ENCODE measurements at regions not wholly inside any gene's neighbourhood (a gene's known extent, or its start where the extent isn't known, plus 50 kb on each side); places are given as distances from the start of the nearest gene placed in this dataset.

DNA sequence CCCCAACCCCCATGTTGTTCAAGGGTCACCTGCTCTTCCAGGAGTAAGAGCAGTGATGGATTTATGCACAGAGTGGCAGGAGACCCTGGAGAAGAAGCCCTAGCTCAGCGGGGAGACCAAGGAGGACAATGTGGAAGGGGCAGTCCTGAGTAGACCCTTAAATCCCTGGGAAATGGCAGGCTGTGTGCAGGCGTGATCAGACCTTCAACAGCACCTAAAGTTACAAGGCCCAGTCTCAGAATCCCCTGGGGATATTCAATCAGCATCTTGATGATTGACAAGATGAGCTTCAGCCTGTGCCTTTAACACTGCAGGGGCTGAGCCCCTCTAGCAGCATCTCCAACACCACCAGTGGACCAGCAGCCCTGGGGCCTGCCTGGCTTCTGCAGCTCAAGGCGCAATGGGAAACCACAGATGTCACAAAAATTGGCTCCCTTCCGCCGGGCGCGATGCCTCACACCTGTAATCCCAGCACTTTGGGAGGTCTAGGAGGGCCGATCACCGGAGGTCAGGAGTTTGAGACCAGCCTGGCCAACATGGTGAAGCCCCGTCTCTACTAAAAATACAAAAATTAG is 60.4 kb downstream of the IRF2BP2 start:
- Histone ChIP-seq H3K36me3 (no peaks in the 10 kb centered on the region), H3K27me3 (no peaks in the 10 kb centered on the region), H3K9me3 (no peaks in the 10 kb centered on the region), H3K27ac (no peak overlapping the region), H3K4me1 (peaks cover 0 to 36% (median 30%) of the 10 kb centered on the region in 4 donors), H3K4me3 (no peak overlapping the region)
- no peak for TF ChIP-seq POLR2AphosphoS5 (IDR thresholded peaks at IDR 0.05)
- no peak for TF ChIP-seq POLR2A (IDR thresholded peaks at IDR 0.05)
- TF ChIP-seq, protein P1, sequence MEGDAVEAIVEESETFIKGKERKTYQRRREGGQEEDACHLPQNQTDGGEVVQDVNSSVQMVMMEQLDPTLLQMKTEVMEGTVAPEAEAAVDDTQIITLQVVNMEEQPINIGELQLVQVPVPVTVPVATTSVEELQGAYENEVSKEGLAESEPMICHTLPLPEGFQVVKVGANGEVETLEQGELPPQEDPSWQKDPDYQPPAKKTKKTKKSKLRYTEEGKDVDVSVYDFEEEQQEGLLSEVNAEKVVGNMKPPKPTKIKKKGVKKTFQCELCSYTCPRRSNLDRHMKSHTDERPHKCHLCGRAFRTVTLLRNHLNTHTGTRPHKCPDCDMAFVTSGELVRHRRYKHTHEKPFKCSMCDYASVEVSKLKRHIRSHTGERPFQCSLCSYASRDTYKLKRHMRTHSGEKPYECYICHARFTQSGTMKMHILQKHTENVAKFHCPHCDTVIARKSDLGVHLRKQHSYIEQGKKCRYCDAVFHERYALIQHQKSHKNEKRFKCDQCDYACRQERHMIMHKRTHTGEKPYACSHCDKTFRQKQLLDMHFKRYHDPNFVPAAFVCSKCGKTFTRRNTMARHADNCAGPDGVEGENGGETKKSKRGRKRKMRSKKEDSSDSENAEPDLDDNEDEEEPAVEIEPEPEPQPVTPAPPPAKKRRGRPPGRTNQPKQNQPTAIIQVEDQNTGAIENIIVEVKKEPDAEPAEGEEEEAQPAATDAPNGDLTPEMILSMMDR (IDR thresholded peaks at IDR 0.05): no peak
- TF ChIP-seq EP300 (IDR thresholded peaks at IDR 0.05): no peak
- intact Hi-C loops (cut with DNase I): no loop called here
- WGBS, 2 donors: 96% methylated on average over 10 of the region's 10 CpGs
- peak; percentile 18 for DNase-seq

DNA sequence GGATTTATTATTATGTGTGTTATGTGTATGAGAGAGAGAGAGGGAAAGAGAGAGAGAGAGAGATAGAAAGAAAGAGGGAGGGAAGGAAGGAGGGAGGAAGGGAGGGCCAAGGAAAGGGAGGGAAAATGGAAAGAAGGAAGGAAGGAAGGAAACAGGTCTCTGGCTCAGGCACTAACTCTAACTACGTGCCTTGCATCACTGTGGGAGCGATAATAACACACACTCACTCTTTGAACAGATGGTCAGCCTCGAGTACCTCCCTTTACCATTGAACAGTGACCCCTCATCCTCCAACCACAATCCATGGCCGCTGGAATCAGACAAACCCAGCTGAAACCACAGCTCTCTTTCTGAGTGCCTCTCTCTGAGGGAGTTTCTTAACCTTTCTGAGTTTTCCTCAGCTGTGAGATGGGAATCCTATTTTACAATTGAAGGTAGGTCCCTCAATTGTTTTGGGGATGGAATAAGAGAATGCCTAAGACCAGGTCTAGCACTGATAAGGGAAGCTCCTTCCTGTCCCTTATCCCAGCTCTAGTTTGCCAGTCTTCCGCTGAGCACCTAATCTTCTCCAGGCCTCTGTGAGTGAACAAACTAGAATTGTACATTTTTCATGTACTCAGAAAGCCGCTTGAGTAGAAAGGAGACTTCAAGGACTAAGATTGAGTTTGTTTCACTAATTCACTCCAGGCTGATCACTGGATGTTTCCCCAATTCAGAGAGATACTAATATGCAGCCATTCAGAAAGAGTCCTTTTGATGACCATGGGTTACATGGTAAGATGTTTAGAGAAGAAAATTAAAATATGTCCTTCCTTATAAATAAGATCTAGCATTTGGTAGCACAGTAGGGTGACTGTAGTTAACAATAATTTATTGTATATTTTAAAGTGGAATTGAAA is 62.8 kb downstream of the IRF2BP2 start:
- intact Hi-C loops (cut with DNase I): loop anchor here (1.0 kb wide), 1 partner anchor 33 kb away; no protein-coding TSS in a partner anchor

DNA sequence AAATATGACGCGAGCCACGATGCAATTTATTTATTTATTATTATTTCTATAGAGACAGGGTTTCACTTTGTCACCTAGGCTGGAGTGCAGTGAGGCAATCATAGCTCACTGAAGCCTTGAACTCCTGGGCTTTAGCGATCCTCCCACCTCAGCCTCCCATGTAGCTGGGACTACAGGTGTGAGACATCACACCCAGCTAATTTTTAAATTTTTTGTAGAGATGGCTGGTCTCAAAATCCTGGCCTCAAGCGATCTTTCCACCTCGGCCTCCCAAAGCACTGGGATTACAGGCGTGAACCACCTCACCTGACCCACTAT is 63.6 kb downstream of the IRF2BP2 start:
- intact Hi-C loops (cut with DNase I): loop anchor here (1.0 kb wide), 1 partner anchor 34 kb away; no protein-coding TSS in a partner anchor
- peaks cover 0 to 51% (median 49%) of the 10 kb centered on the region in 4 donors for H3K4me1 ChIP-seq
- H3K36me3 ChIP-seq: no peaks in the 10 kb centered on the region
- DNase-seq: no peak
- no peaks in the 10 kb centered on the region for H3K9me3 ChIP-seq
- WGBS, 2 donors: 92 to 93% methylated on average over 7 of the region's 7 CpGs
- H3K4me3 ChIP-seq: no peak overlapping the region
- no peaks in the 10 kb centered on the region for H3K27me3 ChIP-seq
- peak overlapping the region; percentile 88 to 99 (median 96) for H3K27ac ChIP-seq
- TF ChIP-seq POLR2AphosphoS5 (IDR thresholded peaks at IDR 0.05) (no peak), EP300 (IDR thresholded peaks at IDR 0.05) (no peak), POLR2A (IDR thresholded peaks at IDR 0.05) (no peak)
- TF ChIP-seq, protein P1 (IDR thresholded peaks at IDR 0.05): no peak

More for the DNA sequence above, 62.8 kb downstream of the IRF2BP2 start:
- 78 to 87% methylated on average over 6 of the region's 6 CpGs for WGBS, 2 donors
- TF ChIP-seq, protein P1 (IDR thresholded peaks at IDR 0.05): no peak
- TF ChIP-seq EP300 (IDR thresholded peaks at IDR 0.05): no peak
- H3K4me3 ChIP-seq: no peak overlapping the region
- no peaks in the 10 kb centered on the region for H3K9me3 ChIP-seq
- peak; percentile 35 for DNase-seq
- no peaks in the 10 kb centered on the region for H3K27me3 ChIP-seq
- H3K27ac ChIP-seq: peak overlapping the region in 3 of 4 donors; percentile 93 to 99 (median 99)
- H3K36me3 ChIP-seq: no peaks in the 10 kb centered on the region
- peaks cover 0 to 44% (median 41%) of the 10 kb centered on the region in 4 donors for H3K4me1 ChIP-seq

DNA sequence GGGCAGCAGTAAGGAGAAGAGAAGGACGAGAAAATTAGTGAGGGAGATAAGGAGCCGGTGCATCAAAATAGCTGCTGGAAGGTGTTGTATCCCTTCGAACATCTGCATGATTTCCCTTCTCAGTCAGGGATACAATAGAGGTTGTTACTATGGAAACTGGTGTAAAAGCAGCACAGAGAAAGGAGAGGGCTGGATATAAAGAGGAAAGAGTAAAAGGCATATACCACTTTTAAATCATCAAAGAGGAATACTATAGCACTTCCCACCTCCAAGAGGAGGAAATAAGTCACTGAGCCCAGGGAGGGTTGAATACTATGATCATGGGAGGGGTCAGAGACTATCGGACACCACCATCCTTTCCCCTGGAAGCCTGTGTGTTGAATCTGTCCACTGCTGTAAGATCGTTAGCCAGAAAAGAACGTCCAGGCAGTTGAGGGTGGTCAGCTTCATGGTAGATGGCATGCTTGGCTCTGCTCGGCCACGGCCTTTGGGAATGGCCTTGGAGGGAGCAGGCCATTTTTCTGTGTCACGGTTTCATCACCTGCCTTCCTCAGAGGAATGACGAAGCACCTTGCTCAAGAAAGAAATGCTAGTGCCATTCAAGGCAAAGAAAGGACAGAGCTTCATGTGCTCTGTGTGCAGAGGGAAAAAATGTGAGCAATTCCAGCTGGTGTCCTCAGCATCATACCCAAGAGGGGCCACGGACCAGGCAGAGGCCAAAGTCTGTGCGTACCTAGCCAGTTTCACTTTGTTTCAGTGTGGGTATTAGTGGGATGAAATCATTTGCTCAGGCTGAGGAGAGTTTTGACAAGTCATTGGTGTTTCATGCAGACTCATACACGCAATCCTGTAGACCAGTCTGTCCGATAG is 64.2 kb downstream of the IRF2BP2 start:
- WGBS, 2 donors: 60 to 78% methylated on average over 14 of the region's 14 CpGs

More for the DNA sequence above, 64.2 kb downstream of the IRF2BP2 start:
- no peaks in the 10 kb centered on the region for H3K9me3 ChIP-seq
- H3K4me1 ChIP-seq: peaks cover 0 to 57% (median 55%) of the 10 kb centered on the region in 4 donors
- H3K27me3 ChIP-seq: no peaks in the 10 kb centered on the region
- intact Hi-C loops (cut with DNase I): loop anchor here (1.0 to 2.0 kb wide), 3 partner anchors 35 to 55 kb away; no protein-coding TSS in a partner anchor
- peak overlapping the region; percentile 88 to 99 (median 96) for H3K27ac ChIP-seq
- no peak overlapping the region for H3K4me3 ChIP-seq
- peak; percentile 55 for DNase-seq
- TF ChIP-seq EP300 (IDR thresholded peaks at IDR 0.05) (no peak), POLR2AphosphoS5 (IDR thresholded peaks at IDR 0.05) (peak in 1 of 4 donors; percentile 11), POLR2A (IDR thresholded peaks at IDR 0.05) (no peak)
- TF ChIP-seq, protein P1 (IDR thresholded peaks at IDR 0.05): no peak
- H3K36me3 ChIP-seq: no peaks in the 10 kb centered on the region
